GM18517 (cell line): ENCODE measurements at regions not wholly inside any gene's neighbourhood (a gene's known extent, or its start where the extent isn't known, plus 50 kb on each side); places are given as distances from the start of the nearest gene placed in this dataset.

Source experiments
- ATAC-seq: cut with Tn5 transposase; IDR thresholded peaks from one replicate; pipeline ENCODE4 v1.9.1; 2021; ENCODE audit warnings: mild to moderate bottlenecking, moderate library complexity; ENCODE audit not compliant: unreplicated experiment

DNA sequence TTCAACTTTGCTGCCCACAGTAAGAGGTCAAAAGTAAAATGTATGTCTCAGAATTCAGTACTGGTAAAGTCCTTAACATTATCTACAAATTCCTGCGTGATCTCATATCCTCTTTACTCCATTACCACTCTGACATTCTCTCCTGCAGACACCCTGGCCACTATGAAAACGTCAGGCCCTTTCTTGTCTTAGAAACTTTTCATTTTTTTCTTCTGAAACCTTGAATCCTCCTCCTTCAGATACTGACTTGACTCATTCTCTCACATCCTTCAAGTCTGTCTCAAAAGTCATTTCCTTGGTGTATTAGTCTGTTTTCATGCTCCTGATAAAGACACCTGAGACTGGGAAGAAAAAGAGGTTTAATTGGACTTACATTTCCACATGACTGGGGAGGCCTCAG lies 262.3 kb downstream of the POU4F1 start:
- peak; percentile 87 for ATAC-seq

GRCh38 chr13:78339927-78340326 lies 263.4 kb downstream of the POU4F1 start:
- ATAC-seq, result no peak

DNA sequence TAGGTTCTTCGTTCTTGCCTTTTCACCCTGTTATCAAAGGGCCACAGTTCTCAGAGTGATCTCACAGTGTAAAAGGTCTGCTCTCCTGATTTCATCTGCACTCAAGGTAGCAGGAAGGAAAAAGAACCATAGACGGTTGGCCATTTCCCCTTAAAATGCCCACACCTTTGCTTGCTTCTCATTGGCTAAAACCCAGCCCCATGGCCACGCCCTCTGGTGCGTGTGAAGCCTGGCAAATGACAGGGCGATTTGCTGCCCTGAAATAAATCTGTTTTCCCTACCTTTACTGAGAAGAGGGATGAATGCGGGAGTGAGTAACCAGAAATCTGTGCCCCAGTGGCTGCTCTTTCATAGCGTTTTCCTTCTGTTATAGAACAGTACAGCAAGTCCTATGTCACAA lies 269.3 kb downstream of the POU4F1 start:
- no peak for ATAC-seq

- ATAC-seq, result no peak
Measured at GRCh38 chr13:78326633-78327032, 276.7 kb downstream of the POU4F1 start.

GRCh38 chr13:78325585-78325984 lies 277.8 kb downstream of the POU4F1 start:
- ATAC-seq, result no peak

DNA sequence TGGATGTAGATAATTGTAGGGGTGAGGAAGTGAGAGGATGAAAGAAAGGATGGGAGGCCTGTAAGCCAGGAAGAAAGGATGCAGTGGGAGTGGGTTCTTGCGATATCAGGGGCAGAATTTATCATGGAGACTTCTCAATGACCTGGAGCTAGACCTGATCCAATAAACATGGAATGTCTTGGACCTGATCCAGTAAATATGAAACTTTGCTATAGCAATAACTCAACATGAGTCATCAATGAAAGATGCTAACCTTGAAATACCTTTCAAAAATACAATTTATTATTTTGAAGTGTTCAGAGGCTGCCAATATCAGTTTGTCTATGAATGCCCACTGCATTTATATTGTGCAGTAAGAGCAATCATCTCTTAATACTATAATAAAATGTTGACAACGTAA lies 279.5 kb downstream of the POU4F1 start:
- no peak for ATAC-seq

- no peak for ATAC-seq
Measured at GRCh38 chr13:78323040-78323439, 280.3 kb downstream of the POU4F1 start.

GRCh38 chr13:78319101-78319627 lies 284.2 kb downstream of the POU4F1 start:
- no peak for ATAC-seq

- ATAC-seq, result no peak
Measured at GRCh38 chr13:78317030-78317429, 286.3 kb downstream of the POU4F1 start.

GRCh38 chr13:78309497-78310180 lies 293.7 kb downstream of the POU4F1 start:
- peak; percentile 76 for ATAC-seq

GRCh38 chr13:78306519-78307206 lies 296.7 kb downstream of the POU4F1 start:
- no peak for ATAC-seq

DNA sequence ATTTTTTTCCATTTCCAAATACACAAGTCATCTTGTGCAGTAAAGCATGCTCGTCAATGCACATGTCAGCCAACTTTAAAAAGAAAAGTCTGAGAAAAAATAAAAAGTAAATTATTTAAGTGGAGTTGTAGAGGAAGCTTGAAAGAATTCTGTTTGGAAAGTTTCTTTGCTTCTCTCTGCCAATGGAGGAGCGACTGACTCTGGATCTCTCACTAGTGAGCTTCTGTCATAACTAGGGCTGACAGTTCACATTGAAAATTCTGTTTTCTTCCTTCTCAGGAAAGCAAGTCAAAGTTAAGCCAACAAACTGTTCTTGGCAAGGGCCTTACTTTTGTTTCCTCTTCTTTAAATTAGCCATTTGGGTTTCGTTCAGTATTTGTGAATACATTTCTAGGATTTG lies 298.2 kb downstream of the POU4F1 start:
- no peak for ATAC-seq

- ATAC-seq, result no peak
Measured at GRCh38 chr13:78299832-78300623, 303.3 kb downstream of the POU4F1 start.

- ATAC-seq, result no peak
Measured at GRCh38 chr13:78298657-78299056, 304.7 kb downstream of the POU4F1 start.

GRCh38 chr13:78286748-78287147 lies 316.6 kb downstream of the POU4F1 start:
- no peak for ATAC-seq

- no peak for ATAC-seq
Measured at GRCh38 chr13:78265098-78265497, 338.3 kb downstream of the POU4F1 start.

DNA sequence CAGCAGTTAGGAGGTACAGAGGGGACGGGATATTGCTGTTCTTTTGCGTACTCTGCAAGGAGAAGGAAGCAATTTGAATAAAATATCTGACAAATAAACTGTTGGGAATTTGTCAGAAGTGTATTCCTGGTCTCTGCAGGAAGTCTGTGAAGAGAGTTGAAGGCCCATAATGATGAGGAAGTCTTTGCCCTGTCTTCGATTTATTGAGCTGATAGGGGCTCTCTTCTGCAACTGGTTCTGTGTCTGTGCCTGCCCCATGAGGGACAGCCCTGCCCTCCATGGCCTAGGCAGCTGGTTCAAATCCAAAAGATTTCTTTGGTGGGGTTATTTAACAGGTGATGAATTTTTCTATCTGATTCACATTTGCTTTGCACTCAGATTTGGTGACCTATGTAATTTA lies 339.7 kb upstream of the EDNRB start:
- ATAC-seq, result no peak

DNA sequence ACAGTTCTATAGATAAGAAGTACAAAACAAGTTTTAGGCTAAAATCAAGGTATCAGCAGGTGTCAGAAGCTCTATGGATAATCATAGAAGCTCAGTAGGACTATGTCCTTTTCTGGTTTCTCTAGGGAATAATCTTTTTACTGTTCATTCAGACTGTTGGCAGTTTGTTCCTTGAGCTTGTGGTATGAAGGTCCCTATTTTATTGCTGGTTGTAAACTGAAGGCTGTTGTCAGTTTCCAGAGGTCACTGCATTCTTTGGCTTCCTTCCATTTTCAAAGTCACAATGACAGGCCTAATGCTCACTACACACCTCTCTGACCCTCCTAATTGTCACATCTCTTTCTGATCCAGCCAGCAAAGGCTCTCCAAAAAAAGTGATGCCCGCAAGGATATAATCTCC lies 337.9 kb upstream of the EDNRB start:
- no peak for ATAC-seq

- no peak for ATAC-seq
Measured at GRCh38 chr13:78254113-78254512, 335.5 kb upstream of the EDNRB start.

DNA sequence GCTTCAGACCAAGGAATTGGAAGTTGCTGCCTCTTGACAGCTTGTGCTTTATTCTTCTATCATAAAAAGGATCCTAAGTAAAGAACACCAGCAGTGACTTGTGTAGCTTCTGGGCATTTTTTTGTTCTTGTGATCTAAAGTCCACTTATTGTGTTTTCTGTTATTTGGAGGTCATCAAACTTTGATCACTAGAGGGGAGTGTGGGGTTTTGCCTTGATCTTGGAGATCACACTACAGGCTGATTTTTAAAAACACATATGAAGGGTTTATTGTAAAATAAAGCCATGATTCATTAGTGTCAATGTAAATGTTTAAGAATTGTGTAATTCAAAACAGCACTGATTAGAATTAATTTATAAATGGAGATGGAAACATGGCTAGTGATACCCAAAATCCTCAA lies 328.7 kb upstream of the EDNRB start:
- ATAC-seq, result no peak

GRCh38 chr13:78241278-78241919 lies 322.8 kb upstream of the EDNRB start:
- ATAC-seq, result no peak
